HFFc6 (cell line): ENCODE measurements at regions not wholly inside any gene's neighbourhood (a gene's known extent, or its start where the extent isn't known, plus 50 kb on each side); places are given as distances from the start of the nearest gene placed in this dataset.

Experiments used
- DNase-seq: peaks from one replicate; pipeline ENCODE4 v3.0.0-alpha.2; 2018
- H3K27ac Mint-ChIP-seq: 2 replicates; pipeline ENCODE4 v1.8.0; 2020; ENCODE audit warnings: mild to moderate bottlenecking, mixed read lengths
- H3K27me3 Mint-ChIP-seq: 2 replicates; pipeline ENCODE4 v1.8.0; 2021; ENCODE audit warnings: mild to moderate bottlenecking, moderate library complexity, mixed read lengths; ENCODE audit not compliant: insufficient read depth
- H3K36me3 Mint-ChIP-seq: 2 replicates; pipeline ENCODE4 v1.8.0; 2021; ENCODE audit warnings: low read depth, mixed read lengths
- H3K4me1 Mint-ChIP-seq: 2 replicates; pipeline ENCODE4 v1.8.0; 2020; ENCODE audit warnings: low read depth, mixed read lengths
- H3K4me3 Mint-ChIP-seq: 2 replicates; pipeline ENCODE4 v1.8.0; 2020; ENCODE audit warnings: mild to moderate bottlenecking, moderate library complexity, mixed read lengths
- H3K9me3 Mint-ChIP-seq: 2 replicates; pipeline ENCODE4 v1.8.0; 2020; ENCODE audit warnings: mild to moderate bottlenecking, mixed read lengths
- CTCF ChIP-seq: fragments of 200-600 bp; sonication (generic); IDR thresholded peaks from 2 replicates; pipeline ENCODE4 v1.5.0; 2021; ENCODE audit warnings: antibody characterized with exemption, mild to moderate bottlenecking

GRCh38 chr13:34411177-34411576 is 530.9 kb upstream of the NBEA start:
- peaks cover 43% of the 10 kb centered on the region for H3K4me1 Mint-ChIP-seq
- no peaks in the 10 kb centered on the region for H3K9me3 Mint-ChIP-seq
- no peak overlapping the region; the same call in 1 of the 2 replicates for H3K27ac Mint-ChIP-seq
- no peak for TF ChIP-seq CTCF
- H3K4me3 Mint-ChIP-seq: no peak overlapping the region
- no peak for DNase-seq
- no peaks in the 10 kb centered on the region for H3K36me3 Mint-ChIP-seq
- no peaks in the 10 kb centered on the region; the same call in none of the 2 replicates for H3K27me3 Mint-ChIP-seq

- H3K27me3 Mint-ChIP-seq: no peaks in the 10 kb centered on the region; the same call in none of the 2 replicates
- H3K27ac Mint-ChIP-seq: no peak overlapping the region
- TF ChIP-seq CTCF: no peak
- peaks cover 46% of the 10 kb centered on the region for H3K4me1 Mint-ChIP-seq
- no peak overlapping the region for H3K4me3 Mint-ChIP-seq
- H3K9me3 Mint-ChIP-seq: no peaks in the 10 kb centered on the region
- no peaks in the 10 kb centered on the region for H3K36me3 Mint-ChIP-seq
- DNase-seq: peak; percentile 25
Observed at GRCh38 chr13:34411894-34412293, 530.2 kb upstream of the NBEA start.

- TF ChIP-seq CTCF: no peak
- Mint-ChIP-seq H3K4me1 (peaks cover 50% of the 10 kb centered on the region), H3K4me3 (no peak overlapping the region; the same call in 1 of the 2 replicates), H3K9me3 (no peaks in the 10 kb centered on the region), H3K36me3 (no peaks in the 10 kb centered on the region), H3K27ac (peak overlapping the region; percentile 37; the same call in 1 of the 2 replicates), H3K27me3 (no peaks in the 10 kb centered on the region; the same call in none of the 2 replicates)
- DNase-seq: peak; percentile 55
Observed at GRCh38 chr13:34412295-34412694, 529.8 kb upstream of the NBEA start.

- Mint-ChIP-seq H3K27me3 (no peaks in the 10 kb centered on the region; the same call in none of the 2 replicates), H3K36me3 (no peaks in the 10 kb centered on the region), H3K4me3 (peak overlapping the region; percentile 54; the same call in 1 of the 2 replicates), H3K27ac (peak overlapping the region; percentile 72; the same call in 1 of the 2 replicates), H3K9me3 (no peaks in the 10 kb centered on the region), H3K4me1 (peaks cover 52% of the 10 kb centered on the region)
- TF ChIP-seq CTCF: no peak
- peak; percentile 58 for DNase-seq
Observed at GRCh38 chr13:34412817-34413375, 529.2 kb upstream of the NBEA start.

GRCh38 chr13:34413538-34414210 is 528.4 kb upstream of the NBEA start:
- H3K27me3 Mint-ChIP-seq: no peaks in the 10 kb centered on the region; the same call in 1 of the 2 replicates
- H3K4me1 Mint-ChIP-seq: peaks cover 52% of the 10 kb centered on the region
- H3K27ac Mint-ChIP-seq: peak overlapping the region; percentile 72
- H3K9me3 Mint-ChIP-seq: no peaks in the 10 kb centered on the region
- H3K4me3 Mint-ChIP-seq: peak overlapping the region; percentile 20; the same call in 1 of the 2 replicates
- no peaks in the 10 kb centered on the region for H3K36me3 Mint-ChIP-seq
- TF ChIP-seq CTCF: no peak
- DNase-seq: no peak
